Erythroblast (primary cell): ENCODE measurements at regions not wholly inside any gene's neighbourhood (a gene's known extent, or its start where the extent isn't known, plus 50 kb on each side); places are given as distances from the start of the nearest gene placed in this dataset.

Experiments
- DNase-seq, 2 experiments: peaks; one replicate each; lab custom pipeline; 2025; lab: John Stamatoyannopoulos, UW
- GATA1 ChIP-seq: IDR thresholded peaks from 2 replicates; pipeline ENCODE4 v1.6.1; 2011; ENCODE audit warnings: low read depth, mild to moderate bottlenecking, control low read depth, low read length, moderate library complexity
- POLR2A ChIP-seq: IDR thresholded peaks from 2 replicates; pipeline ENCODE4 v1.6.1; 2011; ENCODE audit warnings: mild to moderate bottlenecking, low read length

GRCh38 chr2:234732404-234733092 lies 219.3 kb upstream of the SH3BP4 start:
- no peak for TF ChIP-seq POLR2A
- no peak for TF ChIP-seq GATA1
- DNase-seq, result no peak

GRCh38 chr2:234731236-234731635 lies 220.6 kb upstream of the SH3BP4 start:
- DNase-seq, result no peak
- TF ChIP-seq POLR2A (no peak), GATA1 (no peak)

- TF ChIP-seq GATA1 (no peak), POLR2A (no peak)
- DNase-seq, result no peak
Observed at GRCh38 chr2:234730066-234730640, 221.7 kb upstream of the SH3BP4 start.

DNA sequence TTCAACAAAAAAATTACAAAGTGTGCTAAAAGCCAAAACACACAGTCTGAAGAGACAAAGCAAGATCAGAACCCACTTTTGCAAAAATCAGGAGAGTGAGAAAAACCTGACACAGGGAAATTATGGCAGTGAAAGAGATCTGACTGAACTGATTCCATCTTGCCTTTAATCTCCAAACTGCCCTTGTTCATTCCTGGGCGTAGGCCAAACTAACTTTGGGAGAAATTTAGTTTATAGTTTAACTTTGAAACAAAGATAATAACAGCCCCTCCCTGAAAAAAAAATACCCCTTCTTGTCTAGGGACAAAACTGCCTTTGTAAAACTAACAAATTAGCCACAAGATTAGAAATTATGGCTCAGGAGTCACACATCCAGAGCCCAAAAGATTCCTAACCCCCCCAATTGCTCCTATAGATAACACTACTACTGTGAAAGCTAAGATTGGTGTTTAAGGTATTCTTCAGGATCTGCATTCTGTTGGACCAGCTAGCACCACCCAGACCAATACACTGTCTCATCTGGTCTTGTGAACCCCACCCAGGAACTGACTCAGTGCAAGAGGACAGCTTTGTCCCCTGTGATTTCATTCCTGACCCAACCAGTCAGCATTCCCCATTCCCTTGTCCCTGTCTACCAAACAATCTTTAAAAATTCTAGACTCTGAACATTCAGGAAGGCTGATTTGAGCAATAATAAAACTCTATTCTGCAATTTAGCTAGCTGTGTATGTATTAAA lies 226.1 kb upstream of the SH3BP4 start:
- TF ChIP-seq GATA1 (no peak), POLR2A (no peak)
- no peak for DNase-seq

- no peak for TF ChIP-seq POLR2A
Observed at GRCh38 chr2:234724850-234725249, 227.0 kb upstream of the SH3BP4 start.

GRCh38 chr2:234723400-234723799 lies 226.5 kb upstream of the ARL4C start:
- no peak for TF ChIP-seq GATA1
- no peak for TF ChIP-seq POLR2A
- no peak for DNase-seq

More at GRCh38 chr2:234724850-234725249, 227.0 kb upstream of the SH3BP4 start:
- DNase-seq, result no peak

DNA sequence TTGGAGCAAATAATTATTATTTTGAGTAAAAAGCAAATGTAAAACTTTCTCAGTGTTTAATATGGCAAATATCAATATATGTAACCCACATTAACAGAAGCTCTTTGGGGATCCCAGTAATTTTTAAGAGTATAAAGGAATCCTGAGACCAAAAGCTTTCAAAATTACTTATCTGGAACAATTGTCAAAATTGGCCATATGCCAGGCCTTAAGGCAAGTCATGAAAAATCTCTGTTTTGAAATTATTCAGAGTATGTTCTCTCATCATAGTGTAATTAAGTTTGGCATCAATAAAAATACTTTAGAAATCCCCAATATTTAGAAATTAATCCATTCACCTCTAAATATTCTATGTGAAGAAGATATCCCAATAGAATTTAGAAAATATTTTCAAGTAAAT lies 225.3 kb upstream of the ARL4C start:
- no peak for DNase-seq
- TF ChIP-seq GATA1 (no peak), POLR2A (no peak)

DNA sequence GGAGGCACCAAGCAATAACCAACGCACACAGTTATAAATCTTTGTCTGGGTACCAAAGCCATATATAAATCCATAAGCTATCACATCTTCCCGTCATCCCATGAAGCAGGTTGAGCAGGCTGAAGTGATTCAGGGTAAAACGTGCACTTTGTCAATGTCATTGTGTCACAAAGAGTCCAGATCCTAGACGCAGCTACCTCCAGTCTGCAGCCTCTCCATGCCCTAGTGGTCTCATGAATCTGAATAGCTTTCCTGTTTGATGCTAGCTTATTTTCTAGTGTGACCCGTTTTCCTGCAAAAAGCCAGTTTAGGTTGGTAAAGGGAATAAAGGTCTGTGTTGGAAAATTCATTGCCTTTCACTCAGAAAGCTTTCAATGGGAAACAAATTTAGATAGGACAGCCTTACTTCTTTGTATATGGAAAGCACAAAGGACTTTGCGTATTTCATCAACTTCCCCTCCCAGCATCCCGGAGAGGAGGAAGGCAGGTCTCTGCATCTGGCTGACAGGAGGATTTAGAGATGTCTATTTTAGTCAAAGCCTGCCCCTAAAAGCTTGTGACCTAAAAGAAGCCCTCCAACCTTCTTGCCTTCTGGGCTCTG lies 222.3 kb upstream of the ARL4C start:
- TF ChIP-seq POLR2A (no peak), GATA1 (no peak)
- DNase-seq, result no peak

- no peak for TF ChIP-seq POLR2A
- no peak for TF ChIP-seq GATA1
- DNase-seq, result no peak
Observed at GRCh38 chr2:234716271-234716670, 219.4 kb upstream of the ARL4C start.

GRCh38 chr2:234715671-234716250 lies 218.9 kb upstream of the ARL4C start:
- DNase-seq, result no peak
- TF ChIP-seq POLR2A (no peak), GATA1 (no peak)

- no peak for TF ChIP-seq POLR2A
- no peak for TF ChIP-seq GATA1
- no peak for DNase-seq
Observed at GRCh38 chr2:234714711-234715110, 217.8 kb upstream of the ARL4C start.

DNA sequence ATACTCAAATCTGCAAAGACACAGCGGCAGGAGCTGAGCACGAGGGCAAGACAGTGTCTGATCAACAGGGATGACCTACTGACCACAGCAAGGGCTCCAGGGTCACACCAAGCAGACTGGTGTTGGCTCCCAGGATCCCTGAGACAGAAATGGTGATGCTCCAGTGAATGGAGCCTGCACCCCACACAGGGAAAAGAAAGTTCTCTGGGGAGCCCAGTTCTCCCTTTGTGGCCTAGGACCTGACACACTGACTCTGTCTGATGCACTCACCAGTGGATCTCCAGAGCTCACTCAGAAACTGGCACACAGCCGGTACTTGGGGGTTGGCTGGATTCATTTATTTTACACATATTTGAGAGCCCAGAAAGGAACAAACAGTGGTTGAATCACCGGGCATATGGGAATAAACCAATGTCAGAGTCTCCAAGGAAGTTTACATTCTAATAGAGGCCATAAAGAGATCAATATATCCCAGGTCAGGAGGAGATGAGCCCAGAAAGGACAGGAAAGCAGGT lies 215.6 kb upstream of the ARL4C start:
- no peak for DNase-seq
- TF ChIP-seq GATA1 (no peak), POLR2A (no peak)

DNA sequence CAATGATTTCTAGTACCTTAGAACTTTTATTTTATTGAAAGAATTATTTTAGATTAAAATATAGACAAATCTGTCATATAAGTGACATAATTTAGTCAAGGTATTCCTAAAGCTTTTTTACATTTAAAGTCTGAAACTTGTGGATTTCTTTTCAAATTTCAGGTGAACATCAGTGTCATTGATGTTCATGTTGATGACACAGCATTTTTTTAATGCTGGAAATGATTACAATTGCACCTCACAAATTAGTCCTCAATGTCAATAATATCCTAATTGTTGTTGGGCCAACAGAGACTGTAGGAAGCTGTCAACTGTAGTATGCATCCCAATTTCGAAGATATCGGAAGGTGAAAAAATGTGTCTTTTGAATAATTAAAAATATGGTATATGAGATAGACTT lies 214.4 kb upstream of the ARL4C start:
- TF ChIP-seq POLR2A, result no peak
- TF ChIP-seq GATA1, result no peak
- no peak for DNase-seq
